K562 (cell line): ENCODE measurements at regions not wholly inside any gene's neighbourhood (a gene's known extent, or its start where the extent isn't known, plus 50 kb on each side); places are given as distances from the start of the nearest gene placed in this dataset.

Experiments
- ATAC-seq: fragments of 200-7000 bp; cut with Tn5 transposase; 3 replicates; pipeline ENCODE4 v1.9.1; 2020; ENCODE audit warnings: moderate library complexity
- BruUV-seq: library from RNA; stranded (reverse); fragments of 400-500 nt; replicated peaks from 2 replicates; lab custom pipeline; 2021; lab: Mats Ljungman, UMichigan
- CTCF ChIA-PET: fragments of 300-600 bp; formaldehyde crosslinking; extraction: SDS; loops from one replicate; lab custom pipeline; 2021; ENCODE audit warnings: low intra/inter-chr PET ratio; lab: Yijun Ruan, JAX
- POLR2A ChIA-PET: fragments of 300-600, 350-650 bp; sonication (Branson Sonifier 250); formaldehyde crosslinking; extraction: SDS; loops from one replicate; lab custom pipeline; 2021; ENCODE audit warnings: antibody characterized with exemption, inconsistent platforms; lab: Yijun Ruan, JAX
- DNase-seq, 4 experiments: peaks; one replicate each; pipeline versions ENCODE4 v3.0.0 to v3.0.0-alpha.2; 2011 to 2018; ENCODE audit warnings: low spot score in 3 of 4, mixed read lengths in 3 of 4; ENCODE audit errors: extremely low read depth in 1 of 4
- FAIRE-seq: peaks from 2 replicates; lab custom pipeline; 2011; peaks lifted over from hg19 to GRCh38; lab: Jason Lieb, UNC
- H2AFZ ChIP-seq: 2 replicates; pipeline ENCODE4 v1.6.0; 2011; ENCODE audit warnings: low read depth, low read length, control low read depth, inconsistent platforms
- H3K27ac ChIP-seq: fragments of 200-600 bp; 3 replicates; pipeline ENCODE4 v1.8.0; 2011; ENCODE audit warnings: low read depth, mild to moderate bottlenecking, control low read depth, inconsistent platforms, low read length, moderate library complexity, mixed read lengths; ENCODE audit errors: extremely low read depth
- H3K27me3 ChIP-seq, 2 experiments: fragments of 300-600 bp in 1 of 2; 2 replicates in 1 of 2; 3 replicates in 1 of 2; pipeline versions ENCODE4 v1.6.0 to v1.8.0; 2011; ENCODE audit warnings: inconsistent platforms in 2 of 2, low read length in 2 of 2, mild to moderate bottlenecking in 1 of 2, mixed read lengths in 1 of 2, moderate library complexity in 1 of 2; ENCODE audit not compliant: control insufficient read depth in 2 of 2, insufficient read depth in 2 of 2
- H3K36me3 ChIP-seq: fragments of 300-600 bp; 3 replicates; pipeline ENCODE4 v1.8.0; 2011; ENCODE audit warnings: mild to moderate bottlenecking, low read length, inconsistent platforms; ENCODE audit not compliant: control insufficient read depth, insufficient read depth
- H3K4me1 ChIP-seq, 2 experiments: fragments of 200-600 bp in 1 of 2; replicated peaks in 1 of 2; 2 replicates in 1 of 2; 3 replicates in 1 of 2; pipeline versions ENCODE4 v1.5.1 to v1.8.0; 2011; ENCODE audit warnings: inconsistent platforms in 2 of 2, low read length in 2 of 2, mild to moderate bottlenecking in 1 of 2, mixed read lengths in 1 of 2, moderate library complexity in 1 of 2; ENCODE audit not compliant: control insufficient read depth in 2 of 2, insufficient read depth in 2 of 2
- H3K4me2 ChIP-seq: 2 replicates; pipeline ENCODE4 v1.6.1; 2011; ENCODE audit warnings: low read length, control low read depth, inconsistent platforms, mixed read lengths; ENCODE audit not compliant: insufficient read depth
- H3K4me3 ChIP-seq: fragments of 200-600 bp; sonication (generic), shearing (Covaris generic); 2 replicates; pipeline ENCODE4 v1.5.1; 2016; ENCODE audit warnings: control low read depth, inconsistent platforms
- H3K79me2 ChIP-seq: fragments of 200-600 bp; 3 replicates; pipeline ENCODE4 v1.8.0; 2011; ENCODE audit warnings: low read length, inconsistent platforms; ENCODE audit not compliant: control insufficient read depth, insufficient read depth
- H3K9ac ChIP-seq, 2 experiments: 2 replicates each; pipeline versions ENCODE4 v1.6.0 to v1.6.1; 2011; ENCODE audit warnings: low read depth in 2 of 2, low read length in 2 of 2, control low read depth in 1 of 2, inconsistent platforms in 1 of 2, mild to moderate bottlenecking in 1 of 2, mixed read lengths in 1 of 2; ENCODE audit not compliant: insufficient read depth in 1 of 2
- H3K9me1 ChIP-seq: one replicate; pipeline ENCODE4 v1.6.0; 2011; ENCODE audit warnings: inconsistent platforms, mild to moderate bottlenecking, low read length, moderate library complexity; ENCODE audit not compliant: control insufficient read depth, insufficient read depth
- H3K9me3 ChIP-seq: replicated peaks from 2 replicates; pipeline ENCODE4 v1.5.1; 2011; ENCODE audit warnings: low read depth, low read length, inconsistent platforms; ENCODE audit not compliant: control insufficient read depth, insufficient read depth
- H4K20me1 ChIP-seq: replicated peaks from 2 replicates; pipeline ENCODE4 v1.6.1; 2011; ENCODE audit warnings: low read length, inconsistent platforms, mixed read lengths; ENCODE audit not compliant: control insufficient read depth, insufficient read depth
- CBX3 ChIP-seq, 2 experiments: IDR thresholded peaks; 1 replicate in 1 of 2; 2 replicates in 1 of 2; pipeline ENCODE4 v1.6.1; 2012; ENCODE audit warnings: inconsistent platforms in 2 of 2, low read length in 2 of 2, borderline replicate concordance in 1 of 2, control low read depth in 1 of 2
- DDX20 ChIP-seq: fragments of 450-650 bp; IDR thresholded peaks from 2 replicates; pipeline ENCODE4 v1.6.1; 2016; ENCODE audit warnings: missing genetic modification characterization, low read depth, mild to moderate bottlenecking, missing compliant biosample characterization, moderate library complexity
- EWSR1 ChIP-seq: fragments of 450-650 bp; IDR thresholded peaks from 2 replicates; pipeline ENCODE4 v1.6.1; 2018; ENCODE audit warnings: borderline replicate concordance, mild to moderate bottlenecking, low read depth, moderate library complexity; ENCODE audit not compliant: partially characterized antibody
- HNRNPH1 ChIP-seq: fragments of 200-400 bp; formaldehyde crosslinking; optimal IDR thresholded peaks from 2 replicates; pipeline ENCODE3; 2017; ENCODE audit warnings: low read depth, mild to moderate bottlenecking, low read length, moderate library complexity
- KDM5B ChIP-seq: fragments of 200-600 bp; sonication (generic); IDR thresholded peaks from 2 replicates; pipeline ENCODE4 v1.6.1; 2012; ENCODE audit warnings: low read depth, mild to moderate bottlenecking, moderate library complexity, low read length, control low read depth, inconsistent platforms; ENCODE audit not compliant: insufficient replicate concordance
- MAX ChIP-seq: sonication (generic); formaldehyde crosslinking; IDR thresholded peaks from 2 replicates; pipeline ENCODE4 v1.9.0; 2022; ENCODE audit warnings: mild to moderate bottlenecking, missing genetic modification reagents
- RBM25 ChIP-seq: fragments of 200-400 bp; formaldehyde crosslinking; IDR thresholded peaks from 2 replicates; pipeline ENCODE4 v1.6.1; 2018; ENCODE audit warnings: low read length, low read depth, moderate library complexity; ENCODE audit not compliant: severe bottlenecking
- SMARCA5 ChIP-seq: fragments of 450-650 bp; IDR thresholded peaks from 2 replicates; pipeline ENCODE4 v1.6.1; 2016
- ZBTB26 ChIP-seq: fragments of 450-650 bp; formaldehyde crosslinking; IDR thresholded peaks from 2 replicates; pipeline ENCODE4 v1.4.0; 2022; ENCODE audit warnings: missing genetic modification characterization
- ZC3H11A ChIP-seq: IDR thresholded peaks from 2 replicates; pipeline ENCODE4 v1.6.1; 2012; ENCODE audit warnings: low read depth, low read length, improper control_type of control experiment
- WGBS: fragments of 100-300 bp; shearing (Covaris generic); methylation state at CpG from one replicate; pipeline ENCODE4 v1.1.6; 2016; ENCODE audit warnings: low coverage, mixed read lengths; ENCODE audit not compliant: insufficient coverage; ENCODE audit errors: missing lambda C conversion rate; 5-methylcytosine and 5-hydroxymethylcytosine counted together
- in situ Hi-C: fragments of 300-500 bp; cut with MboI; formaldehyde crosslinking; loops from 4 replicates; pipeline ENCODE4 v1.15.0; 2018; ENCODE audit warnings: inconsistent platforms, mixed read lengths
- intact Hi-C: fragments of 100-400 bp; cut with micrococcal nuclease; formaldehyde crosslinking; loops from 2 replicates; pipeline ENCODE4 v1.14.2; 2022

- TF ChIP-seq DDX20 (tag) (no peak), MAX (CRISPR knock-in tag) (no peak), KDM5B (no peak), EWSR1 (no peak)
Observed at GRCh38 chr16:11491524-11491923, 95.2 kb downstream of the LITAF start (continued).

GRCh38 chr16:11492808-11493530 is 93.8 kb downstream of the LITAF start:
- ChIA-PET CTCF (no interaction called here), POLR2A (no interaction called here)
- BruUV-seq = TSS peak; percentile 79
- Histone ChIP-seq H3K36me3 (no peaks in the 10 kb centered on the region), H2AFZ (peak overlapping the region; percentile 90), H3K9ac (peak overlapping the region in 1 of 2 experiments; percentile 56; a peak in 2 of 4 replicates), H3K4me3 (peak overlapping the region; percentile 55), H3K9me1 (peaks cover 3% of the 10 kb centered on the region), H3K79me2 (peaks cover 8% of the 10 kb centered on the region; the same call in 2 of the 3 replicates), H4K20me1 (no peaks in the 10 kb centered on the region), H3K27ac (peak overlapping the region; percentile 62; the same call in 2 of the 3 replicates), H3K27me3 (no peaks in the 10 kb centered on the region; a peak in 1 of 5 replicates), H3K4me1 (peaks cover 14 to 21% of the 10 kb centered on the region in 2 experiments), H3K4me2 (peak overlapping the region; percentile 91), H3K9me3 (0 out of 2 replicates have a peak, but pooled peaks cover 2% of the 10 kb centered on the region)
- ATAC-seq (peak; percentile 25), DNase-seq (peak in 1 of 4 experiments; percentile 18), FAIRE-seq (no peak)
- intact Hi-C loops (no loop called here), in situ Hi-C loops (no loop called here)
- 65% methylated on average over 4 of the region's 4 CpGs for WGBS
- TF ChIP-seq CBX3 (IDR thresholded peaks at IDR 0.05; ENCODE audit: borderline replicate concordance in 1 of 2, low read length in 2 of 2) (no peak), HNRNPH1 (no peak), ZBTB26 (CRISPR knock-in tag) (no peak), SMARCA5 (peak; percentile 63; the same call in 1 of the 2 replicates), RBM25 (peak; percentile 55), ZC3H11A (no peak)
